ENCODE measurements at regions not wholly inside any gene's neighbourhood (a gene's known extent, or its start where the extent isn't known, plus 50 kb on each side); places are given as distances from the start of the nearest gene placed in this dataset.

GRCh38 chr18:22074282-22075070 lies 94.9 kb upstream of the GATA6 start:
- no peak for DNase-seq

- no peak for DNase-seq
Observed at GRCh38 chr18:22080035-22080434, 89.4 kb upstream of the GATA6 start.

- DNase-seq, result no peak
Observed at GRCh38 chr18:22082408-22082807, 87.0 kb upstream of the GATA6 start.

GRCh38 chr18:22084547-22084946 lies 84.8 kb upstream of the GATA6 start:
- no peak for DNase-seq

- DNase-seq, result no peak
Observed at GRCh38 chr18:22086973-22087372, 82.4 kb upstream of the GATA6 start.

GRCh38 chr18:22088029-22088428 lies 81.4 kb upstream of the GATA6 start:
- DNase-seq, result no peak

- no peak for DNase-seq
Observed at GRCh38 chr18:22088996-22089640, 80.3 kb upstream of the GATA6 start.

GRCh38 chr18:22091341-22091740 lies 78.0 kb upstream of the GATA6 start:
- no peak for DNase-seq

GRCh38 chr18:22093731-22094357 lies 75.5 kb upstream of the GATA6 start:
- DNase-seq, result no peak

GRCh38 chr18:22094358-22094734 lies 75.0 kb upstream of the GATA6 start:
- DNase-seq, result no peak

- no peak for DNase-seq
Observed at GRCh38 chr18:22098563-22098989, 70.8 kb upstream of the GATA6 start.

- DNase-seq, result no peak
Observed at GRCh38 chr18:22099925-22100324, 69.5 kb upstream of the GATA6 start.

- DNase-seq, result no peak
Observed at GRCh38 chr18:22101731-22102130, 67.7 kb upstream of the GATA6 start.

- no peak for DNase-seq
Observed at GRCh38 chr18:22102953-22103646, 66.3 kb upstream of the GATA6 start.

- no peak for DNase-seq
Observed at GRCh38 chr18:22103647-22104031, 65.8 kb upstream of the GATA6 start.

- no peak for DNase-seq
Observed at GRCh38 chr18:22106536-22107292, 62.7 kb upstream of the GATA6 start.

GRCh38 chr18:22108674-22109073 lies 60.7 kb upstream of the GATA6 start:
- DNase-seq, result no peak

GRCh38 chr18:22109535-22109934 lies 59.9 kb upstream of the GATA6 start:
- no peak for DNase-seq

- DNase-seq, result no peak
Observed at GRCh38 chr18:22110461-22110924, 58.9 kb upstream of the GATA6 start.

- no peak for DNase-seq
Observed at GRCh38 chr18:22112215-22112614, 57.2 kb upstream of the GATA6 start.

GRCh38 chr18:22113144-22113844 lies 56.1 kb upstream of the GATA6 start:
- DNase-seq, result no peak

Data from CD4-positive, alpha-beta T cell treated with Interleukin-10 for 1 hour (primary cell).